A549 (cell line): ENCODE measurements at regions not wholly inside any gene's neighbourhood (a gene's known extent, or its start where the extent isn't known, plus 50 kb on each side); places are given as distances from the start of the nearest gene placed in this dataset.

Source experiments
- CEBPB ChIP-seq, 2 experiments: fragments of >200 bp in 1 of 2; sonication (Bioruptor Twin) in 1 of 2; formaldehyde crosslinking in 1 of 2; IDR thresholded peaks; 2 replicates each; pipeline ENCODE4 v1.6.1; 2012 to 2016
- MYC ChIP-seq: IDR thresholded peaks from 2 replicates; pipeline ENCODE4 v1.6.1; 2012; ENCODE audit warnings: mild to moderate bottlenecking, inconsistent platforms, low read length, improper control_type of control experiment, borderline replicate concordance
- RNF2 ChIP-seq: fragments of 200-600 bp; sonication (generic); IDR thresholded peaks from 2 replicates; pipeline ENCODE4 v1.6.1; 2016; ENCODE audit warnings: low read depth, mild to moderate bottlenecking, antibody characterized with exemption, moderate library complexity, borderline replicate concordance

GRCh38 chr11:28871090-28871489, 762.9 kb downstream of the METTL15 start:
- TF ChIP-seq MYC: no peak
- no peak for TF ChIP-seq CEBPB (IDR thresholded peaks at IDR 0.05)
- no peak for TF ChIP-seq RNF2
